ENCODE measurements at regions not wholly inside any gene's neighbourhood (a gene's known extent, or its start where the extent isn't known, plus 50 kb on each side); places are given as distances from the start of the nearest gene placed in this dataset.

DNA sequence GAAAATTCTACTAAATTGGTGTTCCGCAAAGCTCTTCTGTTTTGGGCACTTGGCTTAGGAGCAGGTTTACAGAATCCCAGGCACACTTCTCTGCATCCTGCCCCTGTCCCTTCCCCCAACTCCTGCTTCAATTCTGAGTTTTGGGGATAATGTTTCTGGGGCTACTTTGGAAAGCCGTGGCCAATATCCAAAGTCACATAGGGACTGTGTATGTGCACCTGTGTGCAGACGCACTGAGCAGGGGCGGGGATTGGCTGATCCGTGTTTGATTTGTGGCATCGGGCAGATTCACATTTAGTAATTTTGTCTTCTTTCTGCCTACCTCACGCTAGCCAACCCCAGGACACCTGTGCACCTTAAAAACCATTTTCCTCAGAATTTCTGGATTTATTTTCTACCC lies 491.9 kb downstream of the SIPA1L2 start:
- TF ChIP-seq POLR2A (IDR thresholded peaks at IDR 0.05): no peak
- TF ChIP-seq, protein P1, sequence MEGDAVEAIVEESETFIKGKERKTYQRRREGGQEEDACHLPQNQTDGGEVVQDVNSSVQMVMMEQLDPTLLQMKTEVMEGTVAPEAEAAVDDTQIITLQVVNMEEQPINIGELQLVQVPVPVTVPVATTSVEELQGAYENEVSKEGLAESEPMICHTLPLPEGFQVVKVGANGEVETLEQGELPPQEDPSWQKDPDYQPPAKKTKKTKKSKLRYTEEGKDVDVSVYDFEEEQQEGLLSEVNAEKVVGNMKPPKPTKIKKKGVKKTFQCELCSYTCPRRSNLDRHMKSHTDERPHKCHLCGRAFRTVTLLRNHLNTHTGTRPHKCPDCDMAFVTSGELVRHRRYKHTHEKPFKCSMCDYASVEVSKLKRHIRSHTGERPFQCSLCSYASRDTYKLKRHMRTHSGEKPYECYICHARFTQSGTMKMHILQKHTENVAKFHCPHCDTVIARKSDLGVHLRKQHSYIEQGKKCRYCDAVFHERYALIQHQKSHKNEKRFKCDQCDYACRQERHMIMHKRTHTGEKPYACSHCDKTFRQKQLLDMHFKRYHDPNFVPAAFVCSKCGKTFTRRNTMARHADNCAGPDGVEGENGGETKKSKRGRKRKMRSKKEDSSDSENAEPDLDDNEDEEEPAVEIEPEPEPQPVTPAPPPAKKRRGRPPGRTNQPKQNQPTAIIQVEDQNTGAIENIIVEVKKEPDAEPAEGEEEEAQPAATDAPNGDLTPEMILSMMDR (IDR thresholded peaks at IDR 0.05): no peak

All from Peyer's patch (tissue), 4 donors.